Trophoblast cell (in vitro differentiated cells and primary cell): ENCODE measurements at regions not wholly inside any gene's neighbourhood (a gene's known extent, or its start where the extent isn't known, plus 50 kb on each side); places are given as distances from the start of the nearest gene placed in this dataset.
A peak's percentile ranks its signal among the peaks of the same experiment; 100 is the strongest.

ENCODE experiments used
- DNase-seq, 2 donors: peaks; one replicate each; pipeline ENCODE4 v3.0.0-alpha.2; 2016
- H2AFZ ChIP-seq: 2 replicates; pipeline ENCODE4 v1.6.1; 2013; ENCODE audit warnings: low read length, moderate library complexity, mild to moderate bottlenecking; ENCODE audit not compliant: insufficient read depth, poor library complexity
- H2AK5ac ChIP-seq: 2 replicates; pipeline ENCODE4 v1.6.1; 2013; ENCODE audit warnings: mild to moderate bottlenecking, low read length
- H2BK120ac ChIP-seq: 2 replicates; pipeline ENCODE4 v1.6.1; 2013; ENCODE audit warnings: low read length, mild to moderate bottlenecking, moderate library complexity; ENCODE audit not compliant: insufficient read depth, poor library complexity
- H2BK12ac ChIP-seq: 2 replicates; pipeline ENCODE4 v1.6.1; 2013; ENCODE audit warnings: mild to moderate bottlenecking, low read length, moderate library complexity
- H2BK5ac ChIP-seq: 2 replicates; pipeline ENCODE4 v1.6.1; 2013; ENCODE audit warnings: low read length, low read depth, moderate library complexity, mild to moderate bottlenecking; ENCODE audit not compliant: poor library complexity
- H3K14ac ChIP-seq: 2 replicates; pipeline ENCODE4 v1.6.1; 2013; ENCODE audit warnings: mild to moderate bottlenecking, low read length
- H3K18ac ChIP-seq: 2 replicates; pipeline ENCODE4 v1.6.1; 2013; ENCODE audit warnings: mild to moderate bottlenecking, low read length
- H3K23ac ChIP-seq: 2 replicates; pipeline ENCODE4 v1.6.1; 2013; ENCODE audit warnings: low read length
- H3K27ac ChIP-seq: 2 replicates; pipeline ENCODE4 v1.5.1; 2013; ENCODE audit warnings: low read depth, mild to moderate bottlenecking, inconsistent platforms, low read length, moderate library complexity
- H3K27me3 ChIP-seq: 2 replicates; pipeline ENCODE4 v1.6.1; 2013; ENCODE audit warnings: inconsistent platforms, mild to moderate bottlenecking, low read length, moderate library complexity; ENCODE audit not compliant: insufficient read depth
- H3K36me3 ChIP-seq, 2 experiments: 1 replicate in 1 of 2; 2 replicates in 1 of 2; pipeline ENCODE4 v1.6.1; 2013; ENCODE audit warnings: low read length in 2 of 2, mild to moderate bottlenecking in 2 of 2, moderate library complexity in 1 of 2; ENCODE audit not compliant: insufficient read depth in 2 of 2, control insufficient read depth in 1 of 2
- H3K4ac ChIP-seq: 2 replicates; pipeline ENCODE4 v1.6.1; 2013; ENCODE audit warnings: low read depth, mild to moderate bottlenecking, low read length, moderate library complexity
- H3K4me1 ChIP-seq, 2 experiments: 1 replicate in 1 of 2; 2 replicates in 1 of 2; pipeline ENCODE4 v1.6.1; 2013; ENCODE audit warnings: low read length in 2 of 2, mild to moderate bottlenecking in 2 of 2, moderate library complexity in 1 of 2; ENCODE audit not compliant: insufficient read depth in 2 of 2, control insufficient read depth in 1 of 2
- H3K4me2 ChIP-seq: 2 replicates; pipeline ENCODE4 v1.6.1; 2013; ENCODE audit warnings: inconsistent platforms, mild to moderate bottlenecking, low read length, moderate library complexity
- H3K4me3 ChIP-seq: 2 replicates; pipeline ENCODE4 v1.5.1; 2013; ENCODE audit warnings: mild to moderate bottlenecking, low read depth, low read length, inconsistent platforms
- H3K79me1 ChIP-seq: one replicate; pipeline ENCODE4 v1.6.1; 2013; ENCODE audit warnings: low read length
- H3K79me2 ChIP-seq: 2 replicates; pipeline ENCODE4 v1.6.1; 2013; ENCODE audit warnings: low read length, mild to moderate bottlenecking; ENCODE audit not compliant: control insufficient read depth, insufficient read depth, poor library complexity
- H3K9ac ChIP-seq: 2 replicates; pipeline ENCODE4 v1.6.1; 2013; ENCODE audit warnings: mild to moderate bottlenecking, low read length
- H3K9me3 ChIP-seq: 2 replicates; pipeline ENCODE4 v1.6.1; 2013; ENCODE audit warnings: low read depth, mild to moderate bottlenecking, control low read depth, inconsistent platforms, low read length; ENCODE audit not compliant: insufficient read depth
- H4K12ac ChIP-seq: 2 replicates; pipeline ENCODE4 v1.6.1; 2013; ENCODE audit warnings: low read depth, mild to moderate bottlenecking, low read length, moderate library complexity
- H4K8ac ChIP-seq: 2 replicates; pipeline ENCODE4 v1.6.1; 2013; ENCODE audit warnings: low read depth, mild to moderate bottlenecking, low read length, moderate library complexity
- H4K91ac ChIP-seq: one replicate; pipeline ENCODE4 v1.6.1; 2013; ENCODE audit warnings: low read depth, mild to moderate bottlenecking, low read length, moderate library complexity
- WGBS: extraction: QIAGEN DNeasy Blood & Tissue Kit; methylation state at CpG from one replicate; pipeline ENCODE4 v1.1.7; 2013; ENCODE audit warnings: missing lambda C conversion rate; ENCODE audit not compliant: insufficient read length, insufficient coverage; ENCODE audit errors: extremely low coverage; 5-methylcytosine and 5-hydroxymethylcytosine counted together

- Histone ChIP-seq H3K4me3 (no peak overlapping the region), H3K4me2 (no peak overlapping the region), H2AFZ (no peak overlapping the region), H2AK5ac (no peak overlapping the region), H3K9me3 (no peaks in the 10 kb centered on the region), H3K36me3 (no peaks in the 10 kb centered on the region), H3K14ac (no peak overlapping the region), H4K91ac (no peak overlapping the region), H3K18ac (no peak overlapping the region), H2BK5ac (no peak overlapping the region), H4K12ac (no peak overlapping the region), H3K9ac (no peak overlapping the region), H3K79me1 (no peaks in the 10 kb centered on the region), H3K27ac (no peak overlapping the region), H3K4ac (no peak overlapping the region), H2BK120ac (no peak overlapping the region), H3K79me2 (no peaks in the 10 kb centered on the region), H3K4me1 (no peaks in the 10 kb centered on the region), H4K8ac (no peak overlapping the region), H3K27me3 (no peaks in the 10 kb centered on the region), H3K23ac (no peak overlapping the region), H2BK12ac (no peak overlapping the region)
- no CpG with 5 or more reads among the region's 1 CpG for WGBS
- peak in 1 of 2 donors; percentile 6 for DNase-seq
Observed at GRCh38 chr2:17043173-17043572, 377.5 kb upstream of the CYRIA start.

GRCh38 chr2:17036361-17036760 lies 370.7 kb upstream of the CYRIA start:
- H3K27me3 ChIP-seq: no peaks in the 10 kb centered on the region
- H3K79me1 ChIP-seq: no peaks in the 10 kb centered on the region
- no peak for DNase-seq
- no peak overlapping the region for H4K12ac ChIP-seq
- no peaks in the 10 kb centered on the region for H3K79me2 ChIP-seq
- H3K27ac ChIP-seq: no peak overlapping the region
- H3K18ac ChIP-seq: no peak overlapping the region
- no peak overlapping the region for H2AFZ ChIP-seq
- no peak overlapping the region for H3K4me2 ChIP-seq
- H3K23ac ChIP-seq: no peak overlapping the region
- no peak overlapping the region for H2BK12ac ChIP-seq
- H2BK5ac ChIP-seq: no peak overlapping the region
- H2BK120ac ChIP-seq: no peak overlapping the region
- no peak overlapping the region for H3K14ac ChIP-seq
- H2AK5ac ChIP-seq: no peak overlapping the region
- peaks cover 0 to 3% of the 10 kb centered on the region in 2 experiments for H3K4me1 ChIP-seq
- H4K8ac ChIP-seq: no peak overlapping the region
- peaks cover 0 to 2% of the 10 kb centered on the region in 2 experiments for H3K36me3 ChIP-seq
- H3K4ac ChIP-seq: no peak overlapping the region
- no peak overlapping the region for H3K9ac ChIP-seq
- WGBS: no CpG with 5 or more reads among the region's 5 CpGs
- H4K91ac ChIP-seq: no peak overlapping the region
- peaks cover 2% of the 10 kb centered on the region for H3K9me3 ChIP-seq
- no peak overlapping the region for H3K4me3 ChIP-seq

GRCh38 chr2:17035010-17035409 lies 369.4 kb upstream of the CYRIA start:
- no peak for DNase-seq
- no peak overlapping the region for H4K8ac ChIP-seq
- H3K9me3 ChIP-seq: peaks cover 2% of the 10 kb centered on the region
- H3K23ac ChIP-seq: no peak overlapping the region
- H2BK120ac ChIP-seq: no peak overlapping the region
- peaks cover 0 to 3% of the 10 kb centered on the region in 2 experiments for H3K4me1 ChIP-seq
- no peak overlapping the region for H3K4me2 ChIP-seq
- no peak overlapping the region for H3K18ac ChIP-seq
- H3K9ac ChIP-seq: no peak overlapping the region
- H3K4me3 ChIP-seq: no peak overlapping the region
- no peak overlapping the region for H4K12ac ChIP-seq
- H3K36me3 ChIP-seq: peaks cover 0 to 2% of the 10 kb centered on the region in 2 experiments
- H2BK5ac ChIP-seq: no peak overlapping the region
- no peak overlapping the region for H3K27ac ChIP-seq
- WGBS: no CpG with 5 or more reads among the region's 1 CpG
- no peak overlapping the region for H4K91ac ChIP-seq
- no peak overlapping the region for H2AK5ac ChIP-seq
- no peaks in the 10 kb centered on the region for H3K79me2 ChIP-seq
- H2AFZ ChIP-seq: no peak overlapping the region
- no peak overlapping the region for H3K14ac ChIP-seq
- H3K79me1 ChIP-seq: no peaks in the 10 kb centered on the region
- no peaks in the 10 kb centered on the region for H3K27me3 ChIP-seq
- no peak overlapping the region for H2BK12ac ChIP-seq
- no peak overlapping the region for H3K4ac ChIP-seq

GRCh38 chr2:17030047-17030446 lies 364.4 kb upstream of the CYRIA start:
- WGBS: no CpG with 5 or more reads among the region's 2 CpGs
- H2AFZ ChIP-seq: no peak overlapping the region

More at GRCh38 chr2:17030047-17030446, 364.4 kb upstream of the CYRIA start:
- no peak overlapping the region for H3K14ac ChIP-seq
- no peak overlapping the region for H3K4me2 ChIP-seq
- H4K8ac ChIP-seq: no peak overlapping the region
- peaks cover 2% of the 10 kb centered on the region for H3K9me3 ChIP-seq
- H3K23ac ChIP-seq: no peak overlapping the region
- no peaks in the 10 kb centered on the region for H3K27me3 ChIP-seq
- H3K4ac ChIP-seq: no peak overlapping the region
- H3K18ac ChIP-seq: no peak overlapping the region
- no peak overlapping the region for H4K91ac ChIP-seq
- DNase-seq: no peak
- H2AK5ac ChIP-seq: no peak overlapping the region
- no peak overlapping the region for H2BK120ac ChIP-seq
- no peaks in the 10 kb centered on the region for H3K79me1 ChIP-seq
- no peak overlapping the region for H3K4me3 ChIP-seq
- no peak overlapping the region for H4K12ac ChIP-seq
- H3K79me2 ChIP-seq: no peaks in the 10 kb centered on the region
- no peak overlapping the region for H2BK12ac ChIP-seq
- H3K36me3 ChIP-seq: peaks cover 0 to 2% of the 10 kb centered on the region in 2 experiments
- peaks cover 0 to 3% of the 10 kb centered on the region in 2 experiments for H3K4me1 ChIP-seq
- no peak overlapping the region for H3K9ac ChIP-seq
- no peak overlapping the region for H2BK5ac ChIP-seq
- no peak overlapping the region for H3K27ac ChIP-seq
